GM12892 (cell line): ENCODE measurements at regions not wholly inside any gene's neighbourhood (a gene's known extent, or its start where the extent isn't known, plus 50 kb on each side); places are given as distances from the start of the nearest gene placed in this dataset.

Experiments used
- POLR2A ChIP-seq: IDR thresholded peaks from 2 replicates; pipeline ENCODE4 v1.6.1; 2011; ENCODE audit warnings: low read depth, low read length, control low read depth
- POLR2AphosphoS5 ChIP-seq: IDR thresholded peaks from 2 replicates; pipeline ENCODE4 v1.6.1; 2011; ENCODE audit warnings: low read depth, low read length, control low read depth
- TAF1 ChIP-seq: IDR thresholded peaks from 2 replicates; pipeline ENCODE4 v1.6.1; 2011; ENCODE audit warnings: low read depth, mild to moderate bottlenecking, control low read depth, low read length, borderline replicate concordance

DNA sequence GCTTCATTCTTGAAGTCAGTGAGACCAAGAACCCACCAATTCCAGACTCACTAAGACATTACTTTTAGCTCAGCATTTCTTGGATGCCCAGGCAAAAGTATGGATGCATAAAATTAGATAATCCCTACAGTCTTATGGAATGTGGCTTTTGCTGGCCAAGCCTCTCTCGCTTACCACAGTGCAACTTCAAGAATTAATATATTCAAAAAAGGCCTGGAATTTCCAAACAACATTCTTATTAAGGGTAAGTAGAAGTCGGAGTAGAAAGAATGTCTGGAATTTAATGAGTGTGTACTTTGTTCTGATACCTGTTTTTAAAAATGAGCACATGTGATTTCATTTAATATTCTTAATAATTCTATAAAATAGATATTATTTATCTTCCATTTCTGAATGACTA lies 302.4 kb upstream of the TMTC4 start:
- TF ChIP-seq POLR2AphosphoS5 (no peak), POLR2A (no peak), TAF1 (no peak)
